ENCODE measurements at regions not wholly inside any gene's neighbourhood (a gene's known extent, or its start where the extent isn't known, plus 50 kb on each side); places are given as distances from the start of the nearest gene placed in this dataset.

- no peaks in the 10 kb centered on the region for H3K36me3 ChIP-seq
- no peaks in the 10 kb centered on the region for H3K9me3 ChIP-seq
- peak; percentile 41 for ATAC-seq
- no peaks in the 10 kb centered on the region for H3K4me1 ChIP-seq
- TF ChIP-seq, protein P1, sequence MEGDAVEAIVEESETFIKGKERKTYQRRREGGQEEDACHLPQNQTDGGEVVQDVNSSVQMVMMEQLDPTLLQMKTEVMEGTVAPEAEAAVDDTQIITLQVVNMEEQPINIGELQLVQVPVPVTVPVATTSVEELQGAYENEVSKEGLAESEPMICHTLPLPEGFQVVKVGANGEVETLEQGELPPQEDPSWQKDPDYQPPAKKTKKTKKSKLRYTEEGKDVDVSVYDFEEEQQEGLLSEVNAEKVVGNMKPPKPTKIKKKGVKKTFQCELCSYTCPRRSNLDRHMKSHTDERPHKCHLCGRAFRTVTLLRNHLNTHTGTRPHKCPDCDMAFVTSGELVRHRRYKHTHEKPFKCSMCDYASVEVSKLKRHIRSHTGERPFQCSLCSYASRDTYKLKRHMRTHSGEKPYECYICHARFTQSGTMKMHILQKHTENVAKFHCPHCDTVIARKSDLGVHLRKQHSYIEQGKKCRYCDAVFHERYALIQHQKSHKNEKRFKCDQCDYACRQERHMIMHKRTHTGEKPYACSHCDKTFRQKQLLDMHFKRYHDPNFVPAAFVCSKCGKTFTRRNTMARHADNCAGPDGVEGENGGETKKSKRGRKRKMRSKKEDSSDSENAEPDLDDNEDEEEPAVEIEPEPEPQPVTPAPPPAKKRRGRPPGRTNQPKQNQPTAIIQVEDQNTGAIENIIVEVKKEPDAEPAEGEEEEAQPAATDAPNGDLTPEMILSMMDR (IDR thresholded peaks at IDR 0.05): no peak
- no peak overlapping the region for H3K27ac ChIP-seq
- intact Hi-C loops (cut with DNase I): no loop called here
- DNase-seq: no peak
- H3K4me3 ChIP-seq: no peak overlapping the region
- H3K27me3 ChIP-seq: no peaks in the 10 kb centered on the region
These were observed 286.4 kb downstream of the AHR start for GRCh38 chr7:17584822-17585221.

- H3K4me1 ChIP-seq: no peaks in the 10 kb centered on the region
- no peak for ATAC-seq
These were observed 288.3 kb downstream of the AHR start for GRCh38 chr7:17586711-17587110.

DNA sequence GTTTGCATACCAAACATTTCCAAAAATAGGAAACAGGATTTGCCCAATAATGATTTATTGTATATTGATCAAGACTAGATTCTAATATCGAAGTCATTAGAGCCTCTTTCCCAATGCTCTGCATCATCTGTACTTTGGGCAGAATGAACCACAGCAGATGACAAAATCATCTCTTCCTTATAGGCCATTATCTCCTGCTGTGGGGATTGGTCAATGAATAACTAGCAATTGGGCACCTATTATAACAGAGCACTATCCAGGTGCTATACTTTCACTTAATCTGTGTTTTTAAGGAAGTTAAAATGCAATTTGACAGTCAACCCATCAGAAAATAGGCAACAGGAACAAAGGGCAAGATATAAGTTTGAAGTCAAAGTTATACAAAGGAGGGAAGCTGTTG lies 290.3 kb downstream of the AHR start:
- no peak for DNase-seq
- H3K27me3 ChIP-seq: no peaks in the 10 kb centered on the region
- TF ChIP-seq, protein P1 (IDR thresholded peaks at IDR 0.05): no peak
- H3K4me1 ChIP-seq: no peaks in the 10 kb centered on the region
- intact Hi-C loops (cut with DNase I): no loop called here
- no peak overlapping the region for H3K4me3 ChIP-seq
- no peaks in the 10 kb centered on the region for H3K36me3 ChIP-seq
- ATAC-seq: no peak
- no peak overlapping the region for H3K27ac ChIP-seq
- no peaks in the 10 kb centered on the region for H3K9me3 ChIP-seq

More at GRCh38 chr7:17586711-17587110, 288.3 kb downstream of the AHR start:
- intact Hi-C loops (cut with DNase I): no loop called here
- Histone ChIP-seq H3K27me3 (no peaks in the 10 kb centered on the region), H3K9me3 (no peaks in the 10 kb centered on the region), H3K27ac (no peak overlapping the region), H3K36me3 (no peaks in the 10 kb centered on the region), H3K4me3 (no peak overlapping the region)
- TF ChIP-seq, protein P1 (IDR thresholded peaks at IDR 0.05): no peak
- DNase-seq: no peak

DNA sequence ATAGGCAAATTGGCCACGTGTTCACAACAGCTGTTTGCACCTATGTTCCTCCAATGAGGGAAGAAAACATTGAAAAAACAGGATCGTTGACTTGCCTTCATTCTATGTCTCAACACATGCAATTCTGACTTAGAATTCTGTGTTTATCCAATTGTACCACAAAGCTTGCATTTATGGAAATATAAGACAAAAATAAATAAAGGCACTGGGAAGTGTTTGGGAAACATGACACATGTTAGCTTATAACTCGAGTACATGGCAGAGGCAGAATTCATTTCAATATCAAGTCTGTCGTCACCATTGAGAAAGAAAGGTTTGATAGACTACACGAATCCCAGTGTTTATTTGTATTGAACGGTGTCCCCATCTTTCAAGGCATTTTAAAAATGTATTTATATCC lies 291.2 kb downstream of the AHR start:
- TF ChIP-seq, protein P1 (IDR thresholded peaks at IDR 0.05): no peak
- ATAC-seq: no peak
- no peak overlapping the region for H3K4me3 ChIP-seq
- no peaks in the 10 kb centered on the region for H3K36me3 ChIP-seq
- H3K27ac ChIP-seq: no peak overlapping the region
- no peaks in the 10 kb centered on the region for H3K27me3 ChIP-seq
- H3K9me3 ChIP-seq: no peaks in the 10 kb centered on the region
- no peaks in the 10 kb centered on the region for H3K4me1 ChIP-seq
- intact Hi-C loops (cut with DNase I): no loop called here
- DNase-seq: peak in 1 of 4 donors; percentile 38

- intact Hi-C loops (cut with DNase I): no loop called here
- DNase-seq: no peak
- no peak for ATAC-seq
- no peaks in the 10 kb centered on the region for H3K4me1 ChIP-seq
- no peaks in the 10 kb centered on the region for H3K9me3 ChIP-seq
- H3K36me3 ChIP-seq: no peaks in the 10 kb centered on the region
- no peak overlapping the region for H3K27ac ChIP-seq
- no peaks in the 10 kb centered on the region for H3K27me3 ChIP-seq
- TF ChIP-seq, protein P1 (IDR thresholded peaks at IDR 0.05): no peak
- H3K4me3 ChIP-seq: no peak overlapping the region
These were observed 291.8 kb downstream of the AHR start for GRCh38 chr7:17590221-17590620.

All from left lung (tissue), 4 donors.